Endodermal cell (in vitro differentiated cells): ENCODE measurements at regions not wholly inside any gene's neighbourhood (a gene's known extent, or its start where the extent isn't known, plus 50 kb on each side); places are given as distances from the start of the nearest gene placed in this dataset.

ENCODE experiments used
- DNase-seq: peaks from one replicate; pipeline ENCODE4 v3.0.0-alpha.2; 2017
- H3K27ac ChIP-seq: 2 replicates; pipeline ENCODE4 v1.5.1; 2013; ENCODE audit warnings: mild to moderate bottlenecking, low read depth, low read length, moderate library complexity
- H3K27me3 ChIP-seq: 2 replicates; pipeline ENCODE4 v1.6.1; 2013; ENCODE audit warnings: mild to moderate bottlenecking, low read length, moderate library complexity; ENCODE audit not compliant: insufficient read depth, control insufficient read depth, poor library complexity, severe bottlenecking
- H3K36me3 ChIP-seq: 2 replicates; pipeline ENCODE4 v1.7.0; 2013; ENCODE audit warnings: mild to moderate bottlenecking, low read length, moderate library complexity; ENCODE audit not compliant: control insufficient read depth, insufficient read depth
- H3K4me1 ChIP-seq: one replicate; pipeline ENCODE4 v1.7.0; 2013; ENCODE audit warnings: low read length; ENCODE audit not compliant: control insufficient read depth, insufficient read depth
- H3K4me3 ChIP-seq: 2 replicates; pipeline ENCODE4 v1.5.1; 2013; ENCODE audit warnings: mild to moderate bottlenecking, low read length, moderate library complexity
- H3K9ac ChIP-seq: 2 replicates; pipeline ENCODE4 v1.6.1; 2013; ENCODE audit warnings: mild to moderate bottlenecking, low read length, moderate library complexity; ENCODE audit not compliant: poor library complexity, severe bottlenecking; ENCODE audit errors: extremely low read depth
- H3K9me3 ChIP-seq: 2 replicates; pipeline ENCODE4 v1.6.1; 2013; ENCODE audit warnings: mild to moderate bottlenecking, low read length, moderate library complexity; ENCODE audit not compliant: control insufficient read depth
- H3K27ac Mint-ChIP-seq: 2 replicates; pipeline ENCODE4 v1.8.0; 2020; ENCODE audit warnings: mixed read lengths
- H3K27me3 Mint-ChIP-seq: 2 replicates; pipeline ENCODE4 v1.8.0; 2021; ENCODE audit warnings: mild to moderate bottlenecking, mixed read lengths; ENCODE audit not compliant: insufficient read depth
- H3K36me3 Mint-ChIP-seq: 2 replicates; pipeline ENCODE4 v1.8.0; 2020; ENCODE audit warnings: low read depth, mixed read lengths
- H3K4me1 Mint-ChIP-seq: 2 replicates; pipeline ENCODE4 v1.8.0; 2020; ENCODE audit warnings: mixed read lengths
- H3K4me3 Mint-ChIP-seq: 2 replicates; pipeline ENCODE4 v1.8.0; 2020; ENCODE audit warnings: mild to moderate bottlenecking, moderate library complexity, mixed read lengths
- H3K9me3 Mint-ChIP-seq: 2 replicates; pipeline ENCODE4 v1.8.0; 2020; ENCODE audit warnings: mild to moderate bottlenecking, mixed read lengths
- WGBS, 2 experiments: methylation state at CpG; one replicate each; pipeline versions ENCODE4 v1.1.5 to v1.1.7; 2013; ENCODE audit warnings: missing lambda C conversion rate in 2 of 2, mixed read lengths in 1 of 2; ENCODE audit not compliant: insufficient coverage in 1 of 2, insufficient read length in 1 of 2; 5-methylcytosine and 5-hydroxymethylcytosine counted together
- TF ChIP-seq, protein P1 (sequence below): fragments of 200-600 bp; sonication (generic); conservative IDR thresholded peaks from 2 replicates; pipeline ENCODE4 v1.5.0; 2021; ENCODE audit warnings: antibody characterized with exemption, mild to moderate bottlenecking

DNA sequence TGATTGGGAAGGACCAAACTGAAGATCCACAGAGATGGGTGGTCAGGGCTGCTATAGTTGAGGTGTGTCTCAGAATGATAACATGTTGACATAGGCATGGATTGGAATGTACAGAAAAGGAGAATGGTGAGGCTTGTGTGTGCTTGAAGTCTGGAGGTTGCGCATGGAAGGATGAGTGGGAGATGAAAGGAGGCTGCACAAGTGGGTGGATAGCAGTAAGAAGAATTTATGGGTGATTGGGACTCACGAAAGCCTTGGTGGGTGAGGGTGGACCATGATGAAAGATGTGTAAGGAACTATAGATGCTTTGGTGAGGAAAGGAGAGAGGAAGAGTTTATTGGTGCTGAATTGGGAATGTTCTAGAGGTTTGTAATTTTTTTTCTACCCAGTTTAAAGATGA is 1287.7 kb downstream of the UQCRFS1 start:
- TF ChIP-seq, protein P1, sequence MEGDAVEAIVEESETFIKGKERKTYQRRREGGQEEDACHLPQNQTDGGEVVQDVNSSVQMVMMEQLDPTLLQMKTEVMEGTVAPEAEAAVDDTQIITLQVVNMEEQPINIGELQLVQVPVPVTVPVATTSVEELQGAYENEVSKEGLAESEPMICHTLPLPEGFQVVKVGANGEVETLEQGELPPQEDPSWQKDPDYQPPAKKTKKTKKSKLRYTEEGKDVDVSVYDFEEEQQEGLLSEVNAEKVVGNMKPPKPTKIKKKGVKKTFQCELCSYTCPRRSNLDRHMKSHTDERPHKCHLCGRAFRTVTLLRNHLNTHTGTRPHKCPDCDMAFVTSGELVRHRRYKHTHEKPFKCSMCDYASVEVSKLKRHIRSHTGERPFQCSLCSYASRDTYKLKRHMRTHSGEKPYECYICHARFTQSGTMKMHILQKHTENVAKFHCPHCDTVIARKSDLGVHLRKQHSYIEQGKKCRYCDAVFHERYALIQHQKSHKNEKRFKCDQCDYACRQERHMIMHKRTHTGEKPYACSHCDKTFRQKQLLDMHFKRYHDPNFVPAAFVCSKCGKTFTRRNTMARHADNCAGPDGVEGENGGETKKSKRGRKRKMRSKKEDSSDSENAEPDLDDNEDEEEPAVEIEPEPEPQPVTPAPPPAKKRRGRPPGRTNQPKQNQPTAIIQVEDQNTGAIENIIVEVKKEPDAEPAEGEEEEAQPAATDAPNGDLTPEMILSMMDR = no peak
- H3K9ac ChIP-seq = no peak overlapping the region
- H3K4me1 ChIP-seq = no peaks in the 10 kb centered on the region
- H3K27me3 ChIP-seq = no peaks in the 10 kb centered on the region
- no peaks in the 10 kb centered on the region for H3K36me3 ChIP-seq
- H3K4me1 Mint-ChIP-seq = no peaks in the 10 kb centered on the region
- no peak overlapping the region for H3K27ac Mint-ChIP-seq
- no peak for DNase-seq
- H3K27ac ChIP-seq = no peak overlapping the region
- H3K9me3 ChIP-seq = no peaks in the 10 kb centered on the region
- H3K36me3 Mint-ChIP-seq = no peaks in the 10 kb centered on the region
- H3K9me3 Mint-ChIP-seq = peaks cover 81% of the 10 kb centered on the region
- H3K27me3 Mint-ChIP-seq = no peaks in the 10 kb centered on the region
- H3K4me3 ChIP-seq = no peak overlapping the region
- no peak overlapping the region for H3K4me3 Mint-ChIP-seq
- 60 to 78% methylated on average over 1 to 2 of the region's 2 CpGs for WGBS, 2 experiments

DNA sequence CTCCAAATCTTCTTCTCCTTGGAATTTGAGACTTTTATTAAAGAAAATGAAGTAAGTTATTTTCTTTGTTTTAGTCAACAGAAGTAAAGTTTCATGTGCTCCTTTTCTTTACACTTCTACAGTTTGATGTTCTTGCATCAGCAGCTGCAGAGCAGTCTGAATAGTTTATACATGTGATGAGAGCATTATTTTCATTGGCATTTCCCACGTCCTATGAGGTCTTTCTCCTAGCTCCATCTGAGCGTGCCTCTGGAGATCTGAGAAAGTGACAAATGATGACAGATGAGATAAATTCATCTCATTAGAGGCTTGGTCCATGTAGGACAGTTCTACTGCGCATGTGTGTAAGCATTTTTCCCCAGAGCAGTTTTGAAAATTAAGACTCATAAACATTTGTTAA is 1290.0 kb downstream of the UQCRFS1 start:
- Mint-ChIP-seq H3K27me3 (no peaks in the 10 kb centered on the region), H3K36me3 (no peaks in the 10 kb centered on the region), H3K4me1 (no peaks in the 10 kb centered on the region), H3K4me3 (no peak overlapping the region), H3K27ac (no peak overlapping the region), H3K9me3 (peaks cover 83% of the 10 kb centered on the region)
- Histone ChIP-seq H3K27me3 (no peaks in the 10 kb centered on the region), H3K4me1 (no peaks in the 10 kb centered on the region), H3K36me3 (no peaks in the 10 kb centered on the region), H3K4me3 (no peak overlapping the region), H3K9me3 (peaks cover 10% of the 10 kb centered on the region), H3K9ac (no peak overlapping the region), H3K27ac (no peak overlapping the region)
- 78 to 92% methylated on average over 2 to 3 of the region's 3 CpGs for WGBS, 2 experiments
- no peak for DNase-seq
- TF ChIP-seq, protein P1 = no peak

DNA sequence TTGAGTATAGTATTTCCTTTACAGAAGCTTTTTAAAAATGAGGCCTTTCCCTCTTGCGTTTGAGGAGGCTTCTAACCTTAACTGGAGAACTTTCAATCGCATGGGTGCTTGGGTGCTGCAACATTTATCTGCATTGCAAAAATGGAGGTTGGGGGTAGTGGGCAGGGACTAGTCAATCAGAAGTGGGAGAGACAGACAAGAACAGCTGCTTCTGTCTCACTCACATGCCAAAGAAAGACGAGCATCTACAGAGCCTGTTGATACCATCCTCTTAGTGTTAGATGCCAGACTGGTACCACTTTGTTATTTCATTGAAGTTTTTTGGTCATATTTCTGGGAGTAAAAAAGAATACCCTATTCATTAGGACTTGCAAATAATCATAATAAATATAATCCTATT is 1292.2 kb downstream of the UQCRFS1 start:
- H3K27me3 Mint-ChIP-seq = no peaks in the 10 kb centered on the region
- TF ChIP-seq, protein P1 = no peak

More for the DNA sequence above, 1292.2 kb downstream of the UQCRFS1 start:
- Histone ChIP-seq H3K36me3 (no peaks in the 10 kb centered on the region), H3K4me1 (no peaks in the 10 kb centered on the region), H3K9me3 (peaks cover 21% of the 10 kb centered on the region), H3K27ac (no peak overlapping the region), H3K9ac (no peak overlapping the region), H3K27me3 (no peaks in the 10 kb centered on the region), H3K4me3 (no peak overlapping the region)
- Mint-ChIP-seq H3K9me3 (peaks cover 82% of the 10 kb centered on the region), H3K36me3 (no peaks in the 10 kb centered on the region), H3K27ac (no peak overlapping the region), H3K4me3 (no peak overlapping the region), H3K4me1 (no peaks in the 10 kb centered on the region)
- no peak for DNase-seq
- 80% methylated on average over 2 to 3 of the region's 3 CpGs for WGBS, 2 experiments
